ENCODE measurements at regions not wholly inside any gene's neighbourhood (a gene's known extent, or its start where the extent isn't known, plus 50 kb on each side); places are given as distances from the start of the nearest gene placed in this dataset.

DNA sequence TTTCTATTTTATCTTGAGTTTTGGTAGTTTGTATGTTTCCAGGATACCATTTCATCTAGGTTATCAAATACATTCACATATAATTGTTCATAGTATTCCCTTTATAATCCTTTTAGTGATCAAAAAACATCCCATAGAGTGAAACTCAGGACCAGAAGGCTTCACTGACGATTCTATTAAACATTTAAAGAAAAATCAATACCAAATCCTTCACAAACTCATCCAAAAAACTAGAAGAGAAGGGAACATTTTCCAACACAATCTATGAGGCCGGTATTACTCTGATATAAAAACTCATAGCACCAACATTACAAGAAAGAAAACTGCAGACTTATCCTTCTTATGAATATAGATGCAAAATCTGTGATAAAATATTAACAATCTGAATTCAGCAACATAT is 203.4 kb downstream of the ANKRD50 start:
- no peak overlapping the region for H3K27ac ChIP-seq (ENCODE audit: low read depth, low read length)
- no peaks in the 10 kb centered on the region for H3K9me3 ChIP-seq (ENCODE audit: control insufficient read depth, insufficient read depth, low read length)
- no peaks in the 10 kb centered on the region for H3K27me3 ChIP-seq (ENCODE audit: control insufficient read depth, low read length)
- no peak for TF ChIP-seq CTCF (IDR thresholded peaks at IDR 0.05; ENCODE audit: low read depth, low read length, poor library complexity, severe bottlenecking)
- no peak for TF ChIP-seq EZH2phosphoT487 (IDR thresholded peaks at IDR 0.05; ENCODE audit: borderline replicate concordance, low read length)
- H3K9me2 ChIP-seq (replicated peaks; ENCODE audit: control insufficient read depth, low read length): no peaks in the 10 kb centered on the region
- H3K4me2 ChIP-seq (ENCODE audit: low read length): no peak overlapping the region
- H3K36me3 ChIP-seq (ENCODE audit: control insufficient read depth, low read length): no peaks in the 10 kb centered on the region
- H3F3A ChIP-seq (ENCODE audit: control insufficient read depth, insufficient read depth): no peaks in the 10 kb centered on the region
- H3K79me2 ChIP-seq (ENCODE audit: control insufficient read depth, low read length): no peaks in the 10 kb centered on the region
- H3K4me3 ChIP-seq (ENCODE audit: low read length): no peak overlapping the region
- H4K20me1 ChIP-seq (ENCODE audit: control insufficient read depth, insufficient read depth, low read depth, low read length): no peaks in the 10 kb centered on the region
- H3K4me1 ChIP-seq (ENCODE audit: control insufficient read depth, low read length): no peaks in the 10 kb centered on the region

GRCh38 chr4:124514588-124514987 is 197.9 kb downstream of the ANKRD50 start:
- no peaks in the 10 kb centered on the region for H3F3A ChIP-seq (ENCODE audit: control insufficient read depth, insufficient read depth)
- H3K27me3 ChIP-seq (ENCODE audit: control insufficient read depth, low read length): no peaks in the 10 kb centered on the region
- TF ChIP-seq CTCF (IDR thresholded peaks at IDR 0.05; ENCODE audit: low read depth, low read length, poor library complexity, severe bottlenecking) (no peak), EZH2phosphoT487 (IDR thresholded peaks at IDR 0.05; ENCODE audit: borderline replicate concordance, low read length) (no peak)
- H3K4me2 ChIP-seq (ENCODE audit: low read length): no peak overlapping the region
- no peak overlapping the region for H3K27ac ChIP-seq (ENCODE audit: low read depth, low read length)
- no peaks in the 10 kb centered on the region for H3K79me2 ChIP-seq (ENCODE audit: control insufficient read depth, low read length)
- no peaks in the 10 kb centered on the region for H3K9me2 ChIP-seq (replicated peaks; ENCODE audit: control insufficient read depth, low read length)
- no peaks in the 10 kb centered on the region for H4K20me1 ChIP-seq (ENCODE audit: control insufficient read depth, insufficient read depth, low read depth, low read length)
- no peak overlapping the region for H3K4me3 ChIP-seq (ENCODE audit: low read length)
- no peaks in the 10 kb centered on the region for H3K4me1 ChIP-seq (ENCODE audit: control insufficient read depth, low read length)
- no peaks in the 10 kb centered on the region for H3K36me3 ChIP-seq (ENCODE audit: control insufficient read depth, low read length)
- no peaks in the 10 kb centered on the region for H3K9me3 ChIP-seq (ENCODE audit: control insufficient read depth, insufficient read depth, low read length)

DNA sequence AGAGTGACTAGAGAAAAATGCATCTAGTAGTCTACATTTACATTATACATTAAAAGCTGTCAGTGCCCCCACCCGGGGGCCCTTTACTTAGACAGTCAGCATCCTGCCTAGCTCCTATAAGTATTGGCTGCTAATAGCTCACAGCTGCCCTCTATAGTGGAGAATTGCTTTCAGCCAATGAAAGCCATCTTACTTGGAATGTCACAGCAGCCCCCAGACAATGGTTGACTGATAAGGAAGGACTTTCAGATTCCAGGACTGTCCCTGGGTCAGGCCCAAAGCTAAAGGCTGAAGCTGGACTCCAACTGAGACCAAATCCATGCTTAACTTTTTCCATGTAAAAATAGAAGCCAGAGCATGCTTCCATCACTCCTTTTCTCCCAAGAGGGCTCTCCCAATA is 196.9 kb downstream of the ANKRD50 start:
- Histone ChIP-seq H3K27ac (ENCODE audit: low read depth, low read length) (no peak overlapping the region), H3K27me3 (ENCODE audit: control insufficient read depth, low read length) (no peaks in the 10 kb centered on the region), H3K9me2 (replicated peaks; ENCODE audit: control insufficient read depth, low read length) (no peaks in the 10 kb centered on the region), H3K36me3 (ENCODE audit: control insufficient read depth, low read length) (no peaks in the 10 kb centered on the region), H3K4me3 (ENCODE audit: low read length) (no peak overlapping the region), H4K20me1 (ENCODE audit: control insufficient read depth, insufficient read depth, low read depth, low read length) (no peaks in the 10 kb centered on the region), H3K4me1 (ENCODE audit: control insufficient read depth, low read length) (no peaks in the 10 kb centered on the region), H3F3A (ENCODE audit: control insufficient read depth, insufficient read depth) (no peaks in the 10 kb centered on the region), H3K4me2 (ENCODE audit: low read length) (no peak overlapping the region), H3K79me2 (ENCODE audit: control insufficient read depth, low read length) (no peaks in the 10 kb centered on the region), H3K9me3 (ENCODE audit: control insufficient read depth, insufficient read depth, low read length) (no peaks in the 10 kb centered on the region)
- TF ChIP-seq EZH2phosphoT487 (IDR thresholded peaks at IDR 0.05; ENCODE audit: borderline replicate concordance, low read length): no peak
- no peak for TF ChIP-seq CTCF (IDR thresholded peaks at IDR 0.05; ENCODE audit: low read depth, low read length, poor library complexity, severe bottlenecking)

GRCh38 chr4:124519196-124519595 is 193.3 kb downstream of the ANKRD50 start:
- Histone ChIP-seq H3K36me3 (ENCODE audit: control insufficient read depth, low read length) (no peaks in the 10 kb centered on the region), H4K20me1 (ENCODE audit: control insufficient read depth, insufficient read depth, low read depth, low read length) (no peaks in the 10 kb centered on the region), H3K27ac (ENCODE audit: low read depth, low read length) (no peak overlapping the region), H3K79me2 (ENCODE audit: control insufficient read depth, low read length) (no peaks in the 10 kb centered on the region), H3K27me3 (ENCODE audit: control insufficient read depth, low read length) (no peaks in the 10 kb centered on the region), H3K4me2 (ENCODE audit: low read length) (no peak overlapping the region), H3K4me3 (ENCODE audit: low read length) (no peak overlapping the region), H3F3A (ENCODE audit: control insufficient read depth, insufficient read depth) (no peaks in the 10 kb centered on the region), H3K4me1 (ENCODE audit: control insufficient read depth, low read length) (no peaks in the 10 kb centered on the region), H3K9me2 (replicated peaks; ENCODE audit: control insufficient read depth, low read length) (no peaks in the 10 kb centered on the region), H3K9me3 (ENCODE audit: control insufficient read depth, insufficient read depth, low read length) (no peaks in the 10 kb centered on the region)
- TF ChIP-seq CTCF (IDR thresholded peaks at IDR 0.05; ENCODE audit: low read depth, low read length, poor library complexity, severe bottlenecking): no peak

All from DOHH2 (cell line).